Suprapubic skin (tissue), 3 donors: ENCODE measurements at regions not wholly inside any gene's neighbourhood (a gene's known extent, or its start where the extent isn't known, plus 50 kb on each side); places are given as distances from the start of the nearest gene placed in this dataset.

Source experiments
- CTCF ChIP-seq, 2 donors: fragments of 200-600 bp in 1 of 2; fragments of 450-650 bp in 1 of 2; sonication (generic) in 1 of 2; IDR thresholded peaks; one replicate each; pipeline ENCODE4 v1.5.1; 2016 to 2019; ENCODE audit warnings: antibody characterized with exemption in 2 of 2, mild to moderate bottlenecking in 1 of 2, moderate library complexity in 1 of 2
- POLR2A ChIP-seq, 2 donors: fragments of 450-650 bp; IDR thresholded peaks; one replicate each; pipeline ENCODE4 v1.6.1; 2017; ENCODE audit warnings: antibody characterized with exemption in 2 of 2, mild to moderate bottlenecking in 2 of 2, moderate library complexity in 2 of 2

GRCh38 chr6:27145731-27146455, 101.6 kb upstream of the PRSS16 start:
- TF ChIP-seq CTCF (IDR thresholded peaks at IDR 0.05) (no peak), POLR2A (IDR thresholded peaks at IDR 0.05) (peak in 1 of 2 donors; percentile 13)
